Activated naive CD4-positive, alpha-beta T cell treated with anti-CD3 and anti-CD28 coated beads, Interleukin-2, amount 50 U/mL, for 72 hours (primary cell): ENCODE measurements at regions not wholly inside any gene's neighbourhood (a gene's known extent, or its start where the extent isn't known, plus 50 kb on each side); places are given as distances from the start of the nearest gene placed in this dataset.

Experiments used
- ATAC-seq, 2 donors: fragments of 150-1000 bp; cut with Tn5 transposase; 2 replicates each; pipeline ENCODE4 v1.10.0; 2021; ENCODE audit warnings: mild to moderate bottlenecking in 2 of 2, moderate library complexity in 2 of 2
- DNase-seq, 2 donors: peaks; one replicate each; pipeline ENCODE4 v3.0.0; 2021 to 2022; ENCODE audit warnings: low spot score in 2 of 2
- H3K27ac Mint-ChIP-seq, 2 donors: one replicate each; pipeline ENCODE4 v1.8.0; 2022; ENCODE audit warnings: mild to moderate bottlenecking in 2 of 2, mixed read lengths in 2 of 2
- H3K36me3 Mint-ChIP-seq, 2 donors: one replicate each; pipeline ENCODE4 v1.8.0; 2022; ENCODE audit warnings: mixed read lengths in 2 of 2
- H3K9me3 Mint-ChIP-seq, 2 donors: one replicate each; pipeline ENCODE4 v1.8.0; 2022; ENCODE audit warnings: mixed read lengths in 2 of 2

DNA sequence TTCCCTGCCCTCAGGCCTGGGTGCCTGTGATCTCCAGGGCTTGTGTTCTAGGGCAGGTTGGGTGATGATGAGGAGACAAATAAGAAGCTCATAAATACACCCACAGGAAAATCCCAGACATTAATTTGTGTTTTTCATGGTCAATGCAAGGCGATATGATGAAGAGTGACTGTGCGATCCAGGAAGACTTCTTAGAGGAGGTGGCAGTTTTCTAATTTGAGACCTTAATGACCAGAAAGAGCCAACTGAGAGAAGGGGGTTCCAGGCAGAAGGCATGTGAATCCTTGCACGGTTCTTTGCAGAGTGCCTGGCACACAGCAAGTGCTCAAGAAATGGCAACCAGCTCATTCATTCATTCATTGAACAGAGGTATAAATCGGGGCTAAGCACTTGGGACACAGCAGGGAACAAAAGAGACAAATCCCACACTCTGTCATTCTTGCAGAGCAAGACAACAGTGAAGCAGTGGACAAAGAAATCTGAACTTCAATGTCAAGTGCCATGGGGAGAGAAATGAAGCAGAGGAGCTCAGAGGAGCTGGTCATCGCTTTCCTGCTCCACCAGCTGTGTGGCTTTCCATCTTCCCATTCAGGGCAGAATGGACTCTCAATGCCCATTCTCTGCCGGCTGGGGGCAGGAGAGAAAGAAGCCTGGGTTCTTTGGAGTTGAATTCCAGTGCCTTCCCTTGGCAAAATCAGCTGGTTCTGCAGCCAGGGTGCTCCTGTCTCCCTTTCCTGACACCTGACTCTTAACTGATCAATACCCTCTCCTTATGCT lies 128.3 kb downstream of the AACS start:
- ATAC-seq = no peak
- no peaks in the 10 kb centered on the region for H3K9me3 Mint-ChIP-seq
- no peak overlapping the region for H3K27ac Mint-ChIP-seq

GRCh38 chr12:125194163-125194773 lies 129.0 kb downstream of the AACS start:
- DNase-seq (no peak), ATAC-seq (no peak)
- Mint-ChIP-seq H3K9me3 (no peaks in the 10 kb centered on the region), H3K27ac (no peak overlapping the region), H3K36me3 (no peaks in the 10 kb centered on the region)

More for the DNA sequence above, 128.3 kb downstream of the AACS start:
- H3K36me3 Mint-ChIP-seq = no peaks in the 10 kb centered on the region
- no peak for DNase-seq

DNA sequence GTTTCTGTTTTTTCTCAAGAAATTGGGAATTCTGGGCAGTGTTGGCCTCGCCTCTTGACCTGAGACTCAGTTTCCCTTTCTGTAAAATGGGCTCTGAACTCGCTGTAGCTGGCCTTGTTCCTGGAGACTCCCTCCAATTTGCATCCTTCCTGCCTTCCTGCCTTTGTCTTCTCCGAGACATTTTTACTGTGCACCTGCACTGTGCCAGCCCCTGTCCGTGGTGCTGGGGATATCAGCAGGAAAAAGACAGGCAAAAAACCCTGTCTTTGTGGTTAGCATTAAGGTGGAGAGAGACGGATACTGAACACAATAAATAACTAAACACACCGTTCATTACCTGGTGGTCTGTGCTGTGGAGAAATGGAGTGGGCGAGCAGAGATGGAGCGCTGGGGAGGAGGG lies 129.8 kb downstream of the AACS start:
- Mint-ChIP-seq H3K27ac (no peak overlapping the region), H3K36me3 (no peaks in the 10 kb centered on the region), H3K9me3 (no peaks in the 10 kb centered on the region)
- ATAC-seq = no peak
- DNase-seq = no peak

GRCh38 chr12:125197326-125197725 lies 132.1 kb downstream of the AACS start:
- H3K27ac Mint-ChIP-seq = no peak overlapping the region
- DNase-seq = no peak
- peaks cover 0 to 3% of the 10 kb centered on the region in 2 donors for H3K9me3 Mint-ChIP-seq
- H3K36me3 Mint-ChIP-seq = no peaks in the 10 kb centered on the region
- ATAC-seq = no peak

- Mint-ChIP-seq H3K9me3 (peaks cover 0 to 3% of the 10 kb centered on the region in 2 donors), H3K36me3 (no peaks in the 10 kb centered on the region), H3K27ac (no peak overlapping the region)
- ATAC-seq = no peak
- DNase-seq = no peak
Measured at GRCh38 chr12:125198652-125199051, 133.4 kb downstream of the AACS start.

- Mint-ChIP-seq H3K9me3 (peaks cover 0 to 3% of the 10 kb centered on the region in 2 donors), H3K27ac (no peak overlapping the region), H3K36me3 (no peaks in the 10 kb centered on the region)
- ATAC-seq (no peak), DNase-seq (no peak)
Measured at GRCh38 chr12:125201090-125201489, 135.9 kb downstream of the AACS start.

- H3K27ac Mint-ChIP-seq = no peak overlapping the region
- no peaks in the 10 kb centered on the region for H3K36me3 Mint-ChIP-seq
- ATAC-seq = no peak
- H3K9me3 Mint-ChIP-seq = peaks cover 0 to 3% of the 10 kb centered on the region in 2 donors
- DNase-seq = no peak
Measured at GRCh38 chr12:125201940-125202339, 136.7 kb downstream of the AACS start.

DNA sequence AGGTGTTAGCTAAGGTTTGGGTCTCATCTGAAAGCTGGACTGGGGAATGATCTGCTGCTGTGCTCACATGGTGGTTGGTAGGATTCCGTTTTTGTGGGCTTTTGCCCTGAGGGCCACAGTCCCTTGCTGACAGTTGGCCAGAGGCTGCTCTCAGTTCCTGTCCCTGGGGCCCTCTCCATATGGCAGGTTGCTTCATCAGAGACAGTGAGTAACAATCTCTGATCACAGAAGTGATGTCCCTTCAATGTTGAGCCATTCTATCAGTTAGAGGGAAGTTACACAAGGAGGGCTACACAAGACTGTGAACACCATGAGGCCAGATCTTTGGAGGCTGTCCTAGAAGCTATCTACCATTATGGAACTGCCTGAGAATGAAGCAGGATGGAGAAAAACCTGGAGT lies 137.2 kb downstream of the AACS start:
- Mint-ChIP-seq H3K27ac (no peak overlapping the region), H3K9me3 (peaks cover 0 to 3% of the 10 kb centered on the region in 2 donors), H3K36me3 (no peaks in the 10 kb centered on the region)
- ATAC-seq (no peak), DNase-seq (no peak)

GRCh38 chr12:125203145-125203765 lies 138.0 kb downstream of the AACS start:
- ATAC-seq (peak in 1 of 2 donors; percentile 40), DNase-seq (no peak)
- Mint-ChIP-seq H3K36me3 (no peaks in the 10 kb centered on the region), H3K9me3 (peaks cover 0 to 3% of the 10 kb centered on the region in 2 donors), H3K27ac (no peak overlapping the region)

- no peaks in the 10 kb centered on the region for H3K36me3 Mint-ChIP-seq
Measured at GRCh38 chr12:125205386-125205785, 140.2 kb downstream of the AACS start.

GRCh38 chr12:125206711-125207110 lies 141.5 kb downstream of the AACS start:
- Mint-ChIP-seq H3K27ac (no peak overlapping the region), H3K9me3 (no peaks in the 10 kb centered on the region), H3K36me3 (no peaks in the 10 kb centered on the region)
- no peak for ATAC-seq
- DNase-seq = no peak

More at GRCh38 chr12:125205386-125205785, 140.2 kb downstream of the AACS start:
- Mint-ChIP-seq H3K9me3 (peaks cover 0 to 2% of the 10 kb centered on the region in 2 donors), H3K27ac (no peak overlapping the region)
- DNase-seq = no peak
- no peak for ATAC-seq

DNA sequence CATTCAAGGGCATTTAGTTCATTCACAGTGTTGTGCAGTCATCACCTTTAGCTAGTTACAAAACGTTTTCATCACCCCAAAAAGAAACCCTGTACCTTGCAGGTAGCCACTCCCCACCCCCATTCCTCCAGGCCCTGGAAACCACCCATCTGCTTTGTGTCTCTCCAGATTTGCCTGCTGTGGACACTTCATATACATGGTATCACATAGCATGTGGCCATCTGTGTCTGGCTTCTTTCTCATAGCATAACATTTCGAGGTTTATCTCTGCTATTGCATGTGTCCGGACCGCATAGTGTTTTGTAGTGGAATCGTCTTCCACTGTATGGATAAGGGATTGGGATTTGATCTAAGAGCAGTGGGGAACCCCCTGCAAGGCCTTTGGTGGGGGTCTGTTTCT lies 143.1 kb downstream of the AACS start:
- H3K9me3 Mint-ChIP-seq = no peaks in the 10 kb centered on the region
- DNase-seq (no peak), ATAC-seq (no peak)
- H3K27ac Mint-ChIP-seq = no peak overlapping the region
- no peaks in the 10 kb centered on the region for H3K36me3 Mint-ChIP-seq

DNA sequence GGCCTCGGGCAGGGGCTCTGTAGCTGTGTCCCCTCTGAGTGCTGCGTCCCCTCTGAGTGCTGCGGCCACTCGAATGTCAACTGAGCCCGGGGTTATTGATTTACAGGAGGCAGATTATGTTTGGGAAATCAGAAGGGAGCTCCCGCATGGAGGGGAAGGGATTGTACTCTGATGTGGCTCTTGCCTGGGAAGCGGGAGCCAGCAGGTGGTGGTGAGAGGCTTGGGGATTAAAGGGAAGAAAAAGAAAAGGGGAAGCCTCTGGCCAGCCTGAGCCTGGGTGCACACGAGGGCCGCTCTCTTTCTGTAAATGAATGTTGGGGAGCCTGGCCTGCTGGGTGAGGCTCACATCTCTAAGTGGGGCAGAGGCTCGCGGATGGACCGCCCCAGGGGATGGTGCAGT lies 143.7 kb downstream of the AACS start:
- ATAC-seq (no peak), DNase-seq (no peak)
- Mint-ChIP-seq H3K36me3 (no peaks in the 10 kb centered on the region), H3K27ac (no peak overlapping the region), H3K9me3 (no peaks in the 10 kb centered on the region)

- H3K36me3 Mint-ChIP-seq = no peaks in the 10 kb centered on the region
- no peaks in the 10 kb centered on the region for H3K9me3 Mint-ChIP-seq
- no peak overlapping the region for H3K27ac Mint-ChIP-seq
- ATAC-seq (peak; percentile 33 to 85), DNase-seq (no peak)
Measured at GRCh38 chr12:125210104-125210755, 145.0 kb downstream of the AACS start.

- H3K27ac Mint-ChIP-seq = no peak overlapping the region
- DNase-seq = no peak
- ATAC-seq = no peak
- no peaks in the 10 kb centered on the region for H3K36me3 Mint-ChIP-seq
- no peaks in the 10 kb centered on the region for H3K9me3 Mint-ChIP-seq
Measured at GRCh38 chr12:125211464-125211863, 146.2 kb downstream of the AACS start.

DNA sequence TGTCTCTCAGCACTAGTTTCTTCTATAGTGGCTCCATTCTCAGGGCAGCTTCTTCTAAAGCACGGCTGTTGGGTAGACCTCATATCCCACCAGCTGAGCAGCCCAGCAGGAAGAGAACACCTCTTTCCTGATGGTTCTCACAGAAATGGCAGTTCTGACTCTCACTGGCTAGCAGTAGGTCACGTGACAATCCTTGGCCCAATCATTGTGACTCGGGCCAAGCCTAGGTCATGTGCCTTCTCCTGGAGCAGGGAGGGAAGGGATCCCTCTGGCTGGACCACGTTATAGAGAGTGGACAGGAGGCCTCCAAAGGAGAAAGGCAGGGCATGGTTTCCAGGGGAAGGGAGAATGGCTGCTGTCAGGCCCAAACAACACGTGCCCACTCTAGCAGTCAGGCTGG lies 149.1 kb downstream of the AACS start:
- ATAC-seq (no peak), DNase-seq (no peak)
- Mint-ChIP-seq H3K9me3 (no peaks in the 10 kb centered on the region), H3K27ac (no peak overlapping the region), H3K36me3 (no peaks in the 10 kb centered on the region)

GRCh38 chr12:125216756-125217155 lies 151.5 kb downstream of the AACS start:
- Mint-ChIP-seq H3K27ac (no peak overlapping the region), H3K36me3 (no peaks in the 10 kb centered on the region), H3K9me3 (no peaks in the 10 kb centered on the region)
- no peak for DNase-seq
- no peak for ATAC-seq
